SH-SY5Y (cell line): ENCODE measurements at regions not wholly inside any gene's neighbourhood (a gene's known extent, or its start where the extent isn't known, plus 50 kb on each side); places are given as distances from the start of the nearest gene placed in this dataset.

Experiments used
- GATA2 ChIP-seq: IDR thresholded peaks from 2 replicates; pipeline ENCODE4 v1.6.1; 2011; ENCODE audit warnings: mild to moderate bottlenecking, low read depth, low read length
- GATA3 ChIP-seq: IDR thresholded peaks from 2 replicates; pipeline ENCODE4 v1.6.1; 2011; ENCODE audit warnings: low read depth, mild to moderate bottlenecking, low read length, moderate library complexity

DNA sequence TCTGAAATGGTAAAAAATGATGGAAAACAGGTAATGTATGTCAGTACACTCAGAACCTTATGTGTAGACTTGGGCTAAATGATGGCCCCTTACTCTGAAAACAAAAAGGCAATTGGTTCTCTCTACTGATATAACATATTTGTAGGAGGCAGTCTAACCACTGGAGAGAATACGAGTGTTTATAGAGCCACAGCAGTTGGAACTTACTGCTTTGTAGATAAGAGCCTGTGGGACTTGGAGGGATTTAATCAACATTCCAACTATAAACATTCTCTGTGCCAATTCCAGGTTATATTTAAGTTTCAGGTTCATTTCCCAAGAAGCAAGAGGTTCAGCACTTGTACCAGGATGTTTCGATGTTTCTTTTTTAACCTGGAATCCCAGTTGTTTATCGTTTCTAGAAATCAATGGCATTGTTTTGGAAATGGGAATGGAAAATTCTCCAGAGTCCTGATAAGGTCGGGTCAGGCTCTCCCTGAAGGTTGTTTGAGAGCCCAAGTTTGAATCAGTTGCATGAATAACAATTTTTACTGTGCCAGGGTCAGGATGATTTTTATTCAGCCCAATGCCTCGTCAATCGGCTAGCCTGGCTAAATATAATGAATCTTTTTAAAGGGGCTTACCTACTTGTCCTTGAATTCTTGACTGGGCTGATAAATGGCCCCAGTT, 278.4 kb upstream of the FAM98A start:
- TF ChIP-seq GATA3 (no peak), GATA2 (no peak)
